Stimulated activated CD4-positive, alpha-beta T cell treated with anti-CD3 and anti-CD28 coated beads, Interleukin-15, amount 100 ng/mL, for 24 hours (primary cell): ENCODE measurements at regions not wholly inside any gene's neighbourhood (a gene's known extent, or its start where the extent isn't known, plus 50 kb on each side); places are given as distances from the start of the nearest gene placed in this dataset.
"Not testable (repeated sequence)": the region's sequence is repeated elsewhere in the genome, so short reads cannot be mapped to it uniquely, and the experiment has no call there.

Experiments
- DNase-seq: peaks from one replicate; pipeline ENCODE4 v3.0.0-alpha.2; 2020

- DNase-seq = no peak
These were observed 1080.3 kb downstream of the ZPLD1 start for GRCh38 chr3:103515116-103515515.

GRCh38 chr3:103516950-103517349 lies 1082.1 kb downstream of the ZPLD1 start:
- DNase-seq = no peak

GRCh38 chr3:103531327-103531726 lies 1096.5 kb downstream of the ZPLD1 start:
- DNase-seq = not testable (repeated sequence)

- DNase-seq = no peak
These were observed 1098.2 kb downstream of the ZPLD1 start for GRCh38 chr3:103532986-103533385.

- DNase-seq = no peak
These were observed 1119.6 kb downstream of the ZPLD1 start for GRCh38 chr3:103554451-103554850.

GRCh38 chr3:103564116-103564515 lies 1129.3 kb downstream of the ZPLD1 start:
- DNase-seq = not testable (repeated sequence)

GRCh38 chr3:103585809-103586208 lies 1151.0 kb downstream of the ZPLD1 start:
- DNase-seq = no peak

GRCh38 chr3:103589770-103590169 lies 1155.0 kb downstream of the ZPLD1 start:
- no peak for DNase-seq

GRCh38 chr3:103600844-103601243 lies 1166.0 kb downstream of the ZPLD1 start:
- DNase-seq = no peak

- DNase-seq = no peak
These were observed 1166.9 kb downstream of the ZPLD1 start for GRCh38 chr3:103601666-103602065.

GRCh38 chr3:103609472-103609871 lies 1174.7 kb downstream of the ZPLD1 start:
- DNase-seq = no peak

GRCh38 chr3:103613397-103614156 lies 1178.8 kb downstream of the ZPLD1 start:
- DNase-seq = no peak

- DNase-seq = no peak
These were observed 1179.9 kb downstream of the ZPLD1 start for GRCh38 chr3:103614719-103615118.

- no peak for DNase-seq
These were observed 1183.1 kb downstream of the ZPLD1 start for GRCh38 chr3:103617961-103618360.

GRCh38 chr3:103624271-103624670 lies 1189.5 kb downstream of the ZPLD1 start:
- no peak for DNase-seq

GRCh38 chr3:103629391-103629790 lies 1194.6 kb downstream of the ZPLD1 start:
- DNase-seq = no peak

- no peak for DNase-seq
These were observed 1209.6 kb downstream of the ZPLD1 start for GRCh38 chr3:103644450-103644849.

- DNase-seq = no peak
These were observed 1219.2 kb downstream of the ZPLD1 start for GRCh38 chr3:103653996-103654395.

GRCh38 chr3:103657756-103658155 lies 1222.9 kb downstream of the ZPLD1 start:
- DNase-seq = no peak

- no peak for DNase-seq
These were observed 1226.0 kb downstream of the ZPLD1 start for GRCh38 chr3:103660810-103661209.

- DNase-seq = no peak
These were observed 1227.8 kb downstream of the ZPLD1 start for GRCh38 chr3:103662591-103662990.

- no peak for DNase-seq
These were observed 1237.5 kb downstream of the ZPLD1 start for GRCh38 chr3:103672346-103672745.

GRCh38 chr3:103684904-103685303 lies 1250.1 kb downstream of the ZPLD1 start:
- no peak for DNase-seq

- DNase-seq = no peak
These were observed 1251.1 kb downstream of the ZPLD1 start for GRCh38 chr3:103685939-103686338.

- DNase-seq = no peak
These were observed 1255.7 kb downstream of the ZPLD1 start for GRCh38 chr3:103690536-103690935.
